Islet of Langerhans (tissue), 1 donor: ENCODE measurements at regions not wholly inside any gene's neighbourhood (a gene's known extent, or its start where the extent isn't known, plus 50 kb on each side); places are given as distances from the start of the nearest gene placed in this dataset.

Experiments used
- FAIRE-seq: peaks from one replicate; lab custom pipeline; 2011; peaks lifted over from hg19 to GRCh38; lab: Jason Lieb, UNC

DNA sequence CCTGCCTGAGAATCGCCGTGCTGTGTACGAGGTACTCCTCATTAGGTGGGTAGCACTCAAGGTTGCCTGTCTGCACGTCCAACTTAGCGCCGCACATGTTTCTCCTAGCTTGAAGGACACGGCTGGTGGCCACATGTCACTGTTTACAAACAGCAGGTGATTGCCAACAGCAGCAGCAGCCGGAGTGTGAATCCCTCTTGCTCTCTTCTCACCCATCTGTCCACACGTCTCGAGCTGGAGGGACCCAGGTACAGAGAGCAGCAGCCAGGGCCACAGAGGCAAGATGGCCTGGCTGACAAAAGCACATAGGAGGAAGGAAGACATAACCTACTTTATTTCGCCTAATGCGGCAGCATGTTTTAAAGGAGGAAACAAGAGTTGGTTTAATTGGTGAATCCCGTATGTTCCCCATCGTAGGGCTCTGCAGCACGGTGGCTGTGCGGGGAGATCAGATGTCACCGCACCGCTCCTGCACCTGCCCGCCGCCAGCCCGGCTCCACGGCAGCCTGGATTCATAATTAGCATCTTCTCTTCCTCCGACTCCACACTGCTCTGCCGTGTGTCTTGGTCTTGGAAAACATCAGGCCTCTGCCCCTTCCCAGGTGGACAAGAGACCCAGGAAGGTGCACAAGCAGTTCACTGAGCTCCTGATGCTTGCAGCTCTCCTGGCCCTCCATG is 201.6 kb upstream of the IRX1 start:
- FAIRE-seq, result no peak

DNA sequence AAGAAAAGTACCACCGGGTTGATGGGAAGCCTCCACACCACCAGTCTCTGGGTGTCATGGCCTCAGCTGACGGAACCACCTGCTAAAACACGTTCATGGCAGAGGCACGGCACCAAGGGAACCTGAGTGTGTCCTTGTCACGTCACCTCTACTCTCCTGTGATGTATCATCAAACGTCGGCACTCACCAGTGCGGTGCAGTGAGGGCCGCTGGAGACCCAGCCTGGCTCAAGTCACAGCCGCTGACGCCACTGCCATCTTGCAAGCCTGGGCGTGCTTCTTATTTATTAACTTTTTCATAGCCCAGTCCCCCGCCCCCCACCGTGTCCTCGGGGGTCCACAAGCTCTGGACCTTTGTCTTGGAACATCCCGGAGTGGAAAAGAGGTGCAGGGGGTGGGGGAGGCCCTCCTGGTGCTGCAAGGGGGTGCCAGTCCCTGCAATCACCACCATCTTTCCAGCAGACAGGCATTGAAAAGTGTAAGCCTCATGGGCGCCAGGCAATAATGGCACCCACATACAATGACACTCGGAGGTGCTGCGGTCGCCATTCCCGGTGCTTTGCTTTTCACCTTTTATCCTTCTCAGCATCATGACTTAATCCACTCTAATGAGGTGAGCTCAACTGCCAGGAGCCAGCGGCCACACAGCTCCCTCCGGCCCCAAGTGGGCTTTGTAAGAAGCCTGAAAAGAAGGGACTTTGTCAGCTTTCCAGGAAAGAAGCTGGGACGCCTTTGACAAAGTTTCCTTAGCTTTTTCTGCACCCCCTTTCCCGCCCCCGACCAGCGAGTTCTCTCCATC is 202.3 kb upstream of the IRX1 start:
- no peak for FAIRE-seq

DNA sequence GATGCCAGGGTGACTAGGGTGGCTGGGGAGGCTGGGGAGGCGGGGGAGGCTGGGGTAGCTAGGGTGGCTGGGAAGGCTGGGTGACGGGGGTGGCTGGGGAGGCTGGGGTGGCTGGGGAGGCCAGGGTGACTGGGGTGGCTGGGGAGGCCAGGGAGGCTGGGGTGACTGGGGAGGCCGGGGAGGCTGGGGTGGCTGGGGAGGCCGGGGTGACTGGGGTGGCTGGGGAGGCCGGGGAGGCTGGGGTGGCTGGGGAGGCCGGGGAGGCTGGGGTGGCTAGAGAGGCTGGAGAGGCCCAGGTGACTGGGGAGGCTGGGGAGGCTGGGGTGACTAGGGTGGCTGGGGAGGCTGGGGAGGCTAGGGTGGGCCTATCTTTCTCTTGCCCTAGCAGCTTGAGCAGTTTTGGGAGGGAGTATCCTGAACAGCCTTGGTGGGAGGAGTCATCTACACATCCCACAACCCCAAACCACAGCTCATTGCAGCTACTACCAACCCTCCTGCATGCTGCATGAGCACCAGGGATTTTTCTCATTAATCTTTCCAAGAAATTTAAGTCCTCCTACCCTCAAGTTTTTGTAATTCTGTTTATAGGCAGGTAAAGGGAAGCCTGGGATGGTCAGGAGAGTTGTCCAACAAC is 203.2 kb upstream of the IRX1 start:
- no peak for FAIRE-seq

DNA sequence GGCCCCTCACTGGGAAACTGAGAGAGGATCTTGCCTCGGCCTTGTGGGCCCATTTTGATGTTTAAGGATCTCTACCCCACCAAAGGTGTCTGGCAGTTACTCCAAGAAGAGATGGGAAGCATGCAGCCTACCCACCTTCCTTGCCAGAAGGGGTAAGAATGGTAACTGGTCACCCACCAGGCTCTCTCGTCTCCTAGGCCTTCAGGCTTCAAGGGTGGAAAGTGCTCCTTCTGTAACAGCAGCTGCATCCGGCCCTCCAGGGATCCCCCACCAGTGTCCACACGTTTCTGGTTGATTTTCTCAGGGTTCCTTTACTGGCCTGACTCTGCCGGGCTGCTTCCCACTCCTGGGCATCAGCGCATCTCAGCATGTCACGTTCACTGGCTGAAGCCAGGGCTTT is 204.4 kb upstream of the IRX1 start:
- no peak for FAIRE-seq

DNA sequence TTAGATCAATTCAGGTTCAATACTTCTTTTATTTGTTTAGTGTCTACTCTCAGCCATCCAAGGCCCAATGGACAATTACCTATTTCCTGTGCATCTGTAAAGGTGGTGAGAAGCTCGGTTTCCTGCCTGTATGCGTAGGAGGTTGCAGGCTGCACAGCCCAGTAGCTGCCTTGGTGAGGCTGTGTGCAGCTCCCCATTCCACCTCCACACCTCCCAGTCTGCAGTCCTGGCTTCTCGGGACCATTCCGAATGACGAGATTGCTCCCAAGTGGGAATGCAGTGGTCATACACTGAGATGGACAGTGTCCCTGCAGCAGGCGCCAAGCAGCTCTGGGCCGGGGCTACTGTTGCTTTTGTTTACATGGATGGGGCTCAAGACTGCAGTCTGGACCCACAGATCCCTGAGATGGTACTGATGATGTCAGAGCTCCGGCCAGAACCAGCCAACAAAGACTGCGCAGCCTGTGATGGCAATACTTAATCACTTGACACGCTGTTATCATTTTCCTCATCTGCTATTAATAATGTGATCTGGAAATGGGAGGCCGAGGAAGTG is 206.1 kb upstream of the IRX1 start:
- FAIRE-seq, result no peak

DNA sequence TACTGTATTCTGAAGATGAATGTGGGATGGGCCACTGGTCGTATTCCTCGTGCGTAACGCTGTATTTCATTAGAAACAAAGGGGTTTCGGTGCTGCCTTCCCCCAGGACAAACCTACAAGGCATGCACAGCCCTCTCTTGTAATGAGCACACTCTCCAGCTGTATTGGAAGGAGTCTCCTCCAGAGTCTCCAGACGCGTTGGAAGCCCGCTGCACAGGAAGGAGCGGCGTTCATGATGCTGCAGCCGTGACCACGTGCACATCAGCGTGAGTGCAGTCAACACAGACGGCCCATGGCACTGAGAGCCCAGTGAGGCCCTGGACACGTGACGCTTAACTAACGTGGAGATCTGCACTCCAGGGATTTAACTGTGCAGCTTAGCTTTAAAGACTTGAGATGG is 209.0 kb upstream of the IRX1 start:
- no peak for FAIRE-seq

DNA sequence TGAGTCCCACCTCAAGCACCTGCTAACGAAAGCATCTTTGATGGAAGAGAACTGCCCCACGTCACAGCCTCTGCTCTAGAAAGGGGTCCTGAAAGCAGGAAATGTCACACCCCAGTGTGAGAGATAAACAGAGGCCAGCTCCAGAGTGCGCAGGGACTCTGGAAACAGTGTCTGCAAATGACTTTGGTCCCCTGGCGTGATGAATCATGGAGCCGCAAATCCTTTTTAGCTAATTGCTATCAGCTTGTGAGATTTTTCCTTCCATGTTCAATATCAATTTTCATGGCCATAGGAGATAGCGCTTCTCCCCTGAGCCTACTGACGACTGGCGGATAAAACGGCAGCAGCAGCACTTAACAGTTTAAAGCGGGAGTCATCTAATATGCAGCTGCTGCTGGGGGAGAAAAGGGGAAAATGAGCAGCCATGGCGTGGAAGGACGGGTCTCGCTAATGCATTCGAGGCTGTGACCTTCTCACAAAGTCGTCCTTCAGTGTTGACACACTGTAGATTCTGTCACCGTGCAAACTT is 209.6 kb upstream of the IRX1 start:
- FAIRE-seq, result no peak

DNA sequence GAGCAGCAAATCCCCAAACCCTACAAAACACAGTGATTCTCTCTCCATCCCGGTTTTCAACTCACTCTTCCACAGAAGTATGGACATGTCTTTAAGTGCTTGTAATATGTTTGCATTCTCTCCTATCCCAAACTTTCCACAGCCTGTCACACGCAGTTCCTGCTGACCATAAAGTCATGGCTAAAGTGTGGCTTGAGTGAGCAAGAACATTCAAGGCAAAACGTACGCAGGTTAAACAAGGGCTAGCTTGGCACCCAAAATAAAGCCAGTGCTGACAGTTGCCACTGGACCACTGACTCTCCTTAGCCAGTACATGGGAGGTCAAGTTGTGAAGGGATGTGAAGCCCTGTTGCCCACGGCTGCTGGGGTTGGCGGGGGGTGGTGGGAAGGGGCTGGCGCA is 211.1 kb upstream of the IRX1 start:
- FAIRE-seq, result no peak

DNA sequence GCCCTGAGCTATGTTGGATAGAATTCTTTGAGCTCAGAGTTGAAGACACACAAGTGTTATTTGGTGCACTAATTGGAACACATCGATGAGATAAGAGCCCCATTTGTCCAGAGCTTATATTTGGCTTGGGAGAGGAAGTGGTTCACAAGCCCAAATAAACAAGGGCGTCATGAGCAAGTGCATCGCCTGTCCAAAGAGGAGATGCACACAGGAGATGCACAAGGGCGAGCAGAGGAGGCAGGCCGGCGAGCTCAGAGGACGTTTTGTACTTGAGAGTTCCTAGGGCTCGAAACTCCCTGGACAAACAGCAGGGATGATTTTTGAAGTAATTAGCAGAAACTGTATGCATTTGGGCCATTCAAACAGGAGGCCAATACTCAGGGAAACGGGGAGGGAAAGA is 212.8 kb upstream of the IRX1 start:
- no peak for FAIRE-seq

DNA sequence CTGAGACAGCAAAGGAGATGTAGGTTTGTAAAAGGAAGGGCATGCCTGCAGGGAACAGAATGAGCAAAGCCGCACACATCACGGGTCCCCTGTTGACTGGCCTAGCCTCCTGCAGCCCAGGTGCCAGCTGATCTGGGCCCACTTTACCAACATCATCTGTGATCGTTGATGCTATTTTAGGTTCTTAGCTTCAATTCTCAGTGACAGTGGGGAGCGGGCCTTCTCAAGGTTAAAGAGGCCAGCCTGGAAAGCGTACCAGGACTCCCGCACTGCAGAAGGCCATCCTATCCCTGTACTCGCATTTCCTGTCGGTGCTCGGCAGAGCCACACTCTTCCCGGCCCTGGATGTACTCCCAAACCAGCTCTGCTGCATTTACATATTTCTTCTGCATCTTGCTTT is 213.5 kb upstream of the IRX1 start:
- FAIRE-seq, result no peak

DNA sequence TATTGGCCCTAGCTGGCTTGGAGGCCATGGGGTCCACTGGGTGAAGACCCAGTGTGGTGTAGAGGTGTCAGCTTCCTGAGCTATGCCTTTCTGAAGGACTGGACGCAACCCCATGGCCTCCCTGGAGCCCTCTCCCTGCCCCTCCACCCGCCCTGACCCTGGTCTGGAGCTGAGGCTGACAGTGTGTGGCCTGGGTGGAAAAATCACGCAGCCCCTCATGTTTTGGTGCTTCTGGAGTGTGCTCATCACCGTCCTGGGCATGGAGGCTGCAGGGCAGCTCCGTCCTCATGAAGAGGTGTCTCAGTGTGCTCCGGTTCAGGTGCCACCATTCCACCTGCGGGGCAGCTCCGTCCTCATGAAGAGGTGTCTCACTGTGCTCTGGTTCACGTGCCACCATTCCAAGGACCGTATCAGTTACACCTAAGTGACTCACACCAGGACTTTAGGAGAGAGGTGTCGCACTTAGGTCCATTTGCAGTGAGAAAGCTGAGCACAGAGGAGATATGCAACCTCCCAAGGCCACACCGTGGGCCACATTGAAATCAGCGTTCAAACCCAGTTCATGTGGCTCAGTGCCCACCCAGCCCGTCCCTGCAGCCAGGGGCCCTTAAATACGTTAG is 214.3 kb upstream of the IRX1 start:
- FAIRE-seq, result no peak

DNA sequence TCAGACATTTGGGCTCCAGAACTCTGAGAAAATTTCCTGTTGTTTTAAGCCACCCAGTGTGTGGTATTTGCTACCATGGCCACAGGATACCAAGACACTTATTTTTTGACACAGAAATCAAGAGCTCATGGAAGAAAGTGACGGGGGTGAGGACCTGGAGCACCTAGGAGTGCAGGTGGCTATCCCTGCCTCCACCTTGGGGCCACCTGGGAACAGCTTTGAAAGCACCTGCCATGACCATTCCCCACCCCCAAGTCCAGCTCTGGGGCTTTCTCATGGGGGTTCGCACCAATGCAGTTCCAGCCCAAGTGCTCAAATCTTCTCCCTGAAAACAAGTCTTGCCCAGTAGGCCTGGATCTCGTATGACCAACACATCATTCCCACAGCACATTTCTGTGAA is 214.9 kb upstream of the IRX1 start:
- FAIRE-seq, result no peak

DNA sequence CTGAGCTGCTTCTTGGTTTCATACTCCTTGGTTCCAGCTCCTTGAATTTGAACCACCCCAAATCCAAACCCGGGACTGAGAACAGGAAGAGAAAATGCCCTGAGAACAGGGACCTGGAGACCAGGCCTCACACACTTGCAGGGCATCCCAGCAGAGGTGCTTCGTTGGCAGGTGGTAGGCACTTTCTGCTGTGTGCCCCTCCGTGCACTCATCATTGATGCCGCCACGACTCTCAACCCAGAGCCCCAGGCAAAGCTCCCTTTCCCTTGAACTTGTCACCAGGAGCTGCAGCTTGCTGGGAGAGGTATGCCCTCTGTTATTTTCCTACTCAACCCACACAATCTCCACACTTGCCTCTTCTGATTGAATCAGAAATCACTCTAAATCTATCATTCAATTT is 217.8 kb upstream of the IRX1 start:
- FAIRE-seq, result no peak

DNA sequence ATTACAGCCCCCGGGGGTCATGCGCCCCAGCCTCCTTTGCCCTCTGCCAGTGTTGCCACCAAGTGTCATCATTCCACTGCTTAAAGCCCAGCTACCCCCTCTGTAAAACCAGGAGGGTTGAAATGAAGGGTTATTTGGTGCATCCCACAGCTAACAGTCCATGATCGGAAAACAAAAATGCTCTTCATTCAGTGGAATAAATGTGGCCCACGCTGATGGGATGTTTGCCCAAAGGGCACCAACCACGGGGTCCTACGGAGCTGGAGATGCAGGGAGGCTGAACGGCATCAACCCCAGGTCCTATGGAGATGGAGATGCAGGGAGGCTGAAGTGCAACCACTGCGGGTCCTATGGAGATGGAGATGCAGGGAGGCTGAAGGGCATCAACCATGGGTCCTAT is 218.5 kb upstream of the IRX1 start:
- FAIRE-seq, result no peak

DNA sequence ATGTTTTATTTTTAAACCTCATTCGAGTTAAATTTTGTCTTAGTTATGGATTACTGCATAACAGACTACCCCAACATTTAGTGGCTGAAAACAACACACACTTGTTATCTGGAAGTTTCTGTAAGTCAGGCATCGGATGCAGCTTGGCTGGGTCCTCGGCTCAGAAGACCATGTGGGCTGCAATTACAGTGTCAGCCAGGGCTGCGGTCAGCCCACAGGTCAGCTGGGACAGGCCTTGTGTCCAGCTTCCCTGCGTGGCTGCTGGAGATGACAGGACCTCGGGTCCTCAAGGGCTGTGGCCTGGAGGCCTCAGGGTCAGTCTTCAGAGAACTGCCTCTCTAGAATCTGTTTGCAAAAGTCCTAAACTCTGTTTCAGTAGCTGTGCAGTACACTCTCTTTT is 219.0 kb upstream of the IRX1 start:
- no peak for FAIRE-seq

DNA sequence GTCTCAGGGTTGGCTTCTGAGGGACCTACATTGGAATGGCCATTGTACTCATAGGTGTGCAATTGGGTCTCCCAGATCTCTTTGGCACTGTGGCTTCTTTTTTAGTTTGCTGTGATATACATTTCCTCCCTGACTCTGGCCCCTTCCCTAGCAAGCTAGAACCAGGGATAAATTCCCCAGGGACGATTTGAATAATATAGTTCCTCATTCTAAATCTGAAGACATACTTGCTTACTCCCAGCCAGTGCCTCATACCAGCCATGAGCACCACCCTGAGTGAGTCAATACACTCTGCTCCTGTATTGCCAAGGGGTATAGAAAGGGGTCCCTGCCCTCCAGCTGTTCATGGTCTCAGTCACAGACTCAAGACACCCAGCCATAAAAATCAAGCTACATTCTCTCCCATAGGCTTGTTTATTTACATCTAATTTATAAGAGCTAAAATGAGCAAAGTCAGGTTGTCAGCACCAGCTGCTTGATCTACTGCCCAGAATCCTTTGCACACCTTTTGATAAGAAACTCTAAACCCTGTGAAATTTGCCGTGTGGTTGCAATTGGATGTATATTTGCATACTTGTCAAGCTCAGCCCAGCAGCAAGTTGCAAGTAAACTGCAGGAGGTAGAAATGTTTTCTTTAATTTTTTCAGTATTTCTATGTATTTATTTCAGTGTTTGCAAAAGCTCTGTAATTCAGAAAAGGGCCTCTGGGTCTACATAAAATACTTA is 219.9 kb upstream of the IRX1 start:
- FAIRE-seq, result no peak

DNA sequence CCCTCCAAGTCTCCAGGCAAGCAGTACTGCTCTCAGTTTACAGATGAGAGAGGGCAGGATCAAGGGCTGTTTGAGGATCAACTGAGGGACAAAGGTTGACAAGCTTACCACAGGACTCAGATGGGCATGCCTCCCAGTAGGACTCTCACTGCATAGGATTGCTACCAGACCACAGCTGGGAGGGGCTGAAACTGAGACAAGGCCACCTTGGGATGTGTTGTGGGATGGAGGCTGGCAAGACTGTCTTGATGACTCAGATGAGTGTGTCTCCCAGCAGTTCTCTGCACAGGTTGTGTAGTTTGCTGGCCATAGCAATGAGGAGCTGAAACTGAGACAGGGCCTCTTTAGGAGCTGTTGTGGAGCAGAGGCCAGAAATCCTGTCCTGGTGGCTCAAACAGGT is 222.2 kb upstream of the IRX1 start:
- no peak for FAIRE-seq

DNA sequence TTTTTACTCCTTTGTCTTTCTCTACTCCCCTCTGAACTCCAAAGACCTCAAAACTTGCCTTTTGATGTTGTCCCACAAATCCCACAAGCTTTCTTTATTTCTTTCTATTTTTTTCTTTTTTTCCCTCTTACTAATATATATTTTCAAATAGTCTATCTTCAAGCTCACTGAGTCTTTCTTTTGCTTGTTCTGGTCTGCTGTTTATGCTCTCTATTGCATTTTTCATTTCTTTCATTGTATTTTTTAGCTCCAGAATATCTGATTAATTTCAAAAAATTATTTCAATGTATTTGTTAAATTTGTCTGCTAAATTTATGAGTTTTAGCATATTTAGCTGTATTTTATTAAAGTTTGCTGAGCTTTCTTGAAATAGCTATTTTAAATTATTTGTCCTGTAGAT is 223.3 kb upstream of the IRX1 start:
- no peak for FAIRE-seq

DNA sequence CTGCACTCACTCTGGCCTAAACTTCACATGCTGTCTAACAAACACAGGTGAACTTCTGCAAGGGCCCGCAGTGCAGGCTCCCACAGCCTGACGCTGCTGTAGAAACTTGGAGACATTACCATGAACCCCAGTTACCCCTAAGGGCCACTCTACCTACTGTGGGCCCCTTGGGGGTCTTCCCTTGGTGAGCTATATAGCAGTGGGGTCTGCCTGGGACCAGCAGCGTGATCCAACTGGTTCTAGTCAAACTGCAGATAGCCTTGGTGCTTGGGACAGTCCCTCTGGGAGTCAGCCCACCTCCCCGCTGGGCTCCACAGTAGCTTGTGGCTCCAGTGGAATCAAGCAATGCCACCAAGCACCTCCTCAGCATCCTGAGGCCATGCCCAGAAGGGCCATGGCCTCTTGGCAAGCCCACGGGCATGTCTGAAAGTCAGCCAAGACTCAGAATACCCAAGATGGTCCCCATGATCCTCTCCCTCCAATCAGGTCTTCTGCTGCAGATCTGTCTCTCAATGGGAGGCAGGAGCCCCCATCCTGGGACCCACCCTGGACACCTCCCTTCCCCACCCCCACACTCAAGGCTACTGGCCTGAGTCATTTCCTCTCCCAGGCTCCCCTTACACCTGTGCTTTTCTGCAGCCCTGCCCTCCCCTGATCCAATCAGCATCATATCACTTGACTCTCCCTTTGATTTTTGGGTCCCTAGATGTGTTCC is 230.0 kb upstream of the IRX1 start:
- FAIRE-seq, result no peak

DNA sequence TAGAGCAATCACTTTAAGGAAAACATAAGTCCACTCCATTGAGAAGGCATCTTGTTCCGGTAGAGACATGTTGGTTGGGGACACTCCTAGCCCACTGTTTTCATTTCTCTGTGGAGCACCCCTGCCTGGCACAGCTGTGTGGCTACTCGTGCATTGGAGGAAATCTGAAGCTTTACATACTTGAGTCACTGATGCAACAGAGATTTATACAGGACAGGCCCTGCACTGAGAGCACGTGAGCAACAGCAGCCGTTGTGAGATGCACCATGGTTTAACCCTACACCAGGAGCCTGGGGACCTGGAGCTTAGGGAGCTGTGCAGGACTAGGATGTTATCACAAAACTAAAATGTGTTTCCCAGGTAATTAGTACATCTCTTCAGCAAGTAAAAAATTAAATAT is 230.7 kb upstream of the IRX1 start:
- no peak for FAIRE-seq

DNA sequence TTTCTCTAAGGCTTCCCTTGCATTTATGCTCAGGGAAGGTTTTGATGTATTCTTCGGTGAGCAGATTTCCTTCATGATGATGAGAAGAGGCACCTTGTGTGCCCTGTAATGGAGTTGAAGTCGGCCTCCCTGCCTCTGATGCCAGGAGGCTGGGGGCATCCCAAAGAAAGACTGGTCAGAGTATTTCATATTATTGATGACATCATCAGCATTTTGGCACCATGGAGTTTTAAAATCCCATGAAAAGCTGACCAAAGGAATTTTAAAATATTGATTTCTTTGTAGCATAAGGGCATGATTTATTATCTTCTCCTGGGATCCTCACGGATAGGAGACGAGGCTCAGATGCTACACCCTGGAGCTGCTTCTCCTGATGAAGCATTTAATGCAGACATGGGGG is 231.2 kb upstream of the IRX1 start:
- no peak for FAIRE-seq

DNA sequence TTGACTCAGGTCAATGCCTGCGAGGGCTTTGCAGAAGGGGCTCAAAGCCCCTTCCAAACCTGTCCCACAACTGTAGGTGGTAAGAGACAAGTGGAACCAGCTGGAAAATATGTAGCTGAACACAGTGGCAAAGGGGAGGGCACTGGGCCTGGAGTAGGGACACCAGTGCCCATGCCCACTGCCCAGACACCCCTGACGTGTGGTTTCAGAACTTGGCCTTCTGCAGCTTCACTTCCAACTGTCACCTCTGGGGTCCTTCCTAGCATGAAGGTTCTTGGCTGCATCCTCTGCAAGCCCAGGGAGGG is 233.1 kb upstream of the IRX1 start:
- FAIRE-seq, result no peak
